HEK293T (cell line): ENCODE measurements at regions not wholly inside any gene's neighbourhood (a gene's known extent, or its start where the extent isn't known, plus 50 kb on each side); places are given as distances from the start of the nearest gene placed in this dataset.

Source experiments
- CTCF ChIA-PET: fragments of 350-600 bp; formaldehyde crosslinking; extraction: SDS; loops from one replicate; lab custom pipeline; 2021; ENCODE audit warnings: antibody characterized with exemption, inconsistent platforms; lab: Yijun Ruan, JAX
- POLR2A ChIA-PET: fragments of 350-600 bp; formaldehyde crosslinking; extraction: SDS; loops from one replicate; lab custom pipeline; 2020; ENCODE audit warnings: antibody characterized with exemption, inconsistent platforms; lab: Yijun Ruan, JAX
- DNase-seq: peaks from one replicate; pipeline ENCODE4 v3.0.0; 2012; ENCODE audit warnings: mixed read lengths; ENCODE audit errors: extremely low spot score
- ARNT ChIP-seq: fragments of 450-650 bp; IDR thresholded peaks from 2 replicates; pipeline ENCODE4 v1.6.1; 2017; ENCODE audit warnings: mild to moderate bottlenecking
- BHLHE40 ChIP-seq: fragments of 450-650 bp; IDR thresholded peaks from 2 replicates; pipeline ENCODE4 v1.6.1; 2016; ENCODE audit warnings: mild to moderate bottlenecking, moderate library complexity, borderline replicate concordance
- CTBP1 ChIP-seq: fragments of 450-650 bp; IDR thresholded peaks from 2 replicates; pipeline ENCODE4 v1.6.1; 2016; ENCODE audit warnings: borderline replicate concordance
- ELF4 ChIP-seq: fragments of 450-650 bp; IDR thresholded peaks from 2 replicates; pipeline ENCODE4 v1.6.1; 2017; ENCODE audit warnings: antibody characterized with exemption
- FOXA1 ChIP-seq: fragments of 450-650 bp; IDR thresholded peaks from 2 replicates; pipeline ENCODE4 v1.6.1; 2016; ENCODE audit warnings: mild to moderate bottlenecking
- FOXK2 ChIP-seq: fragments of 450-650 bp; IDR thresholded peaks from 2 replicates; pipeline ENCODE4 v1.6.1; 2016; ENCODE audit warnings: mild to moderate bottlenecking
- FOXM1 ChIP-seq: fragments of 450-650 bp; IDR thresholded peaks from 2 replicates; pipeline ENCODE4 v1.6.1; 2017; ENCODE audit warnings: mild to moderate bottlenecking, borderline replicate concordance
- HDGF ChIP-seq: fragments of 450-650 bp; IDR thresholded peaks from 2 replicates; pipeline ENCODE4 v1.6.1; 2017; ENCODE audit warnings: antibody characterized with exemption, borderline replicate concordance
- L3MBTL2 ChIP-seq: fragments of 450-650 bp; conservative IDR thresholded peaks from 2 replicates; pipeline ENCODE4 v1.6.1; 2016; ENCODE audit warnings: mild to moderate bottlenecking
- LEF1 ChIP-seq: fragments of 450-650 bp; IDR thresholded peaks from 2 replicates; pipeline ENCODE4 v1.6.1; 2017; ENCODE audit warnings: mild to moderate bottlenecking, borderline replicate concordance
- NFRKB ChIP-seq: fragments of 450-650 bp; IDR thresholded peaks from 2 replicates; pipeline ENCODE4 v1.6.1; 2016; ENCODE audit warnings: mild to moderate bottlenecking, moderate library complexity
- PKNOX1 ChIP-seq: fragments of 450-650 bp; IDR thresholded peaks from 2 replicates; pipeline ENCODE4 v1.6.1; 2016
- SP1 ChIP-seq: fragments of 450-650 bp; IDR thresholded peaks from 2 replicates; pipeline ENCODE4 v1.6.1; 2017
- SUZ12 ChIP-seq: fragments of 450-650 bp; IDR thresholded peaks from 2 replicates; pipeline ENCODE4 v1.6.1; 2016; ENCODE audit warnings: mild to moderate bottlenecking
- TARDBP ChIP-seq: fragments of 450-650 bp; IDR thresholded peaks from 2 replicates; pipeline ENCODE4 v1.6.1; 2016
- ZNF384 ChIP-seq: fragments of 450-650 bp; IDR thresholded peaks from 2 replicates; pipeline ENCODE4 v1.6.1; 2016

GRCh38 chr1:96185181-96185580 is 536.4 kb upstream of the PTBP2 start:
- ChIA-PET CTCF (no interaction called here), POLR2A (no interaction called here)
- no peak for DNase-seq
- no peak for TF ChIP-seq FOXM1
- TF ChIP-seq HDGF: no peak
- no peak for TF ChIP-seq SP1
- TF ChIP-seq TARDBP: no peak
- TF ChIP-seq CTBP1: no peak
- TF ChIP-seq NFRKB: no peak
- no peak for TF ChIP-seq SUZ12
- TF ChIP-seq LEF1: no peak
- no peak for TF ChIP-seq ZNF384
- TF ChIP-seq FOXK2: no peak
- no peak for TF ChIP-seq ARNT

- no peak for DNase-seq
- ChIA-PET POLR2A (no interaction called here), CTCF (no interaction called here)
- TF ChIP-seq FOXA1 (no peak), FOXM1 (no peak), TARDBP (no peak), FOXK2 (no peak), CTBP1 (no peak), HDGF (no peak), LEF1 (no peak), SP1 (no peak), ELF4 (no peak)
Measured at GRCh38 chr1:96187020-96187419, 534.6 kb upstream of the PTBP2 start.

GRCh38 chr1:96191165-96191564 is 530.4 kb upstream of the PTBP2 start:
- no peak for DNase-seq
- POLR2A ChIA-PET: no interaction called here
- CTCF ChIA-PET: no interaction called here
- TF ChIP-seq TARDBP (no peak), HDGF (no peak), PKNOX1 (no peak), FOXM1 (no peak), SP1 (no peak)

GRCh38 chr1:96206451-96206850 is 515.1 kb upstream of the PTBP2 start:
- ChIA-PET POLR2A (no interaction called here), CTCF (no interaction called here)
- TF ChIP-seq TARDBP: no peak
- TF ChIP-seq BHLHE40: no peak
- TF ChIP-seq ARNT: no peak
- TF ChIP-seq CTBP1: no peak
- TF ChIP-seq PKNOX1: no peak
- TF ChIP-seq FOXM1: no peak
- TF ChIP-seq SP1: no peak
- TF ChIP-seq L3MBTL2: no peak
- no peak for TF ChIP-seq FOXA1
- no peak for DNase-seq

GRCh38 chr1:96207936-96208335 is 513.6 kb upstream of the PTBP2 start:
- DNase-seq: no peak
- ChIA-PET CTCF (no interaction called here), POLR2A (no interaction called here)
- TF ChIP-seq PKNOX1 (no peak), BHLHE40 (no peak), HDGF (no peak), SUZ12 (no peak), ELF4 (no peak), L3MBTL2 (no peak), ZNF384 (no peak), CTBP1 (no peak), FOXA1 (no peak), LEF1 (no peak), TARDBP (no peak), ARNT (no peak), FOXM1 (no peak), FOXK2 (no peak), SP1 (no peak)

- TF ChIP-seq CTBP1 (no peak), SP1 (no peak), PKNOX1 (no peak), FOXK2 (no peak), LEF1 (no peak), TARDBP (no peak), FOXM1 (no peak), ZNF384 (no peak), NFRKB (no peak), ELF4 (no peak), BHLHE40 (no peak), ARNT (no peak), SUZ12 (no peak)
- CTCF ChIA-PET: no interaction called here
- DNase-seq: no peak
- POLR2A ChIA-PET: no interaction called here
Measured at GRCh38 chr1:96208428-96208827, 513.2 kb upstream of the PTBP2 start.
